Stomach (tissue), 8 donors: ENCODE measurements at regions not wholly inside any gene's neighbourhood (a gene's known extent, or its start where the extent isn't known, plus 50 kb on each side); places are given as distances from the start of the nearest gene placed in this dataset.

Experiments
- DNase-seq, 2 donors: peaks; one replicate each; pipeline versions ENCODE4 v3.0.0 to v3.0.0-alpha.2; 2013 to 2019
- H3K27ac ChIP-seq, 5 donors: fragments of 200-600 bp in 4 of 5; sonication (generic) in 4 of 5; one replicate each; pipeline ENCODE4 v1.5.1; 2013 to 2019; ENCODE audit warnings: mild to moderate bottlenecking in 1 of 5, moderate library complexity in 1 of 5
- H3K27me3 ChIP-seq, 3 donors: fragments of 200-600 bp; sonication (generic); one replicate each; pipeline ENCODE4 v1.5.1; 2017 to 2019; ENCODE audit warnings: mixed run types in 1 of 3
- H3K36me3 ChIP-seq, 4 donors: fragments of 200-600 bp; sonication (generic); 1 replicate in 3 of 4; 2 replicates in 1 of 4; pipeline ENCODE4 v1.5.1; 2016 to 2019
- H3K4me1 ChIP-seq, 4 donors: fragments of 200-600 bp; sonication (generic); one replicate each; pipeline ENCODE4 v1.5.1; 2016 to 2019
- H3K4me3 ChIP-seq, 4 donors: fragments of 200-600 bp; sonication (generic) in 3 of 4; one replicate each; pipeline ENCODE4 v1.5.1; 2016 to 2019; ENCODE audit warnings: mild to moderate bottlenecking in 1 of 4
- H3K9me3 ChIP-seq, 4 donors: fragments of 200-600 bp; sonication (generic); one replicate each; pipeline ENCODE4 v1.5.1; 2016 to 2019
- CTCF ChIP-seq, 7 experiments: fragments of 450-650 bp in 4 of 7; fragments of 200-600 bp in 3 of 7; sonication (generic) in 3 of 7; IDR thresholded peaks; one replicate each; pipeline ENCODE4 v1.5.1; 2016 to 2019; ENCODE audit warnings: antibody characterized with exemption in 7 of 7, control low read depth in 2 of 7, mild to moderate bottlenecking in 1 of 7
- EP300 ChIP-seq: sonication (generic); formaldehyde crosslinking; IDR thresholded peaks from one replicate; pipeline ENCODE4 v1.6.1; 2017; ENCODE audit warnings: antibody characterized with exemption
- POLR2A ChIP-seq, 4 donors: fragments of 450-650 bp; IDR thresholded peaks; one replicate each; pipeline ENCODE4 v1.6.1; 2016; ENCODE audit warnings: antibody characterized with exemption in 4 of 4, control low read depth in 2 of 4, mild to moderate bottlenecking in 1 of 4, moderate library complexity in 1 of 4
- POLR2AphosphoS5 ChIP-seq, 3 donors: sonication (generic); formaldehyde crosslinking; IDR thresholded peaks; one replicate each; pipeline ENCODE4 v1.6.1; 2016; ENCODE audit warnings: antibody characterized with exemption in 3 of 3
- WGBS, 5 donors: extraction: QIAGEN DNeasy Blood & Tissue Kit in 3 of 5; methylation state at CpG; one replicate each; pipeline versions ENCODE4 v1.1.5 to v1.1.7; 2013 to 2018; 5-methylcytosine and 5-hydroxymethylcytosine counted together
- intact Hi-C: fragments of 100-400 bp; cut with DNase I; formaldehyde crosslinking; loops from one replicate; pipeline ENCODE4 v1.15.1; 2023; ENCODE audit warnings: low total_unique reads
- donor health status: healthy with polysubstance abuse.
- donor health status: Bipolar disorder and iron deficiency.
- donor health status: healthy.

DNA sequence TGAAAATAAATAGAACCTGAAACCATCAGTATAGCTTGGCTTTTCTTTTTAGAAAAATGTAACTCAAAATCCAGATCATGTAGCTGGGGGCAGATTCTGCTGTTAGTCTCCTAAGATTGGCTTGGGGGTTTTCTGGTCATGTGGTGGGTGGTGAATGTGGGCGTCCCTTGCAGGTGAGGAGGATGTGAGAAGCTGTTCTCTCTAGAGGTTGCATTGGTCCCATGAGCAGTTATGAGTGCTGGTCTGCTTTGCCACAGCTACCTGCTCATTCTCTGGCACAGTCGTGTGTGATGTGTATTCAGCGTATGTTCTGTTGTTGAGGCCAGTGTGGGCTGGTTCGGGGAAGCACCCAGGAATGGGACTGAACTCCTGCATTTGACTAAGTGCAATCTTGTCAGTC lies 466.8 kb downstream of the DIRAS2 start:
- Histone ChIP-seq H3K4me1 (no peaks in the 10 kb centered on the region), H3K36me3 (no peaks in the 10 kb centered on the region), H3K9me3 (peaks cover 0 to 7% (median 3%) of the 10 kb centered on the region in 4 donors), H3K4me3 (no peak overlapping the region), H3K27me3 (no peaks in the 10 kb centered on the region), H3K27ac (no peak overlapping the region)
- intact Hi-C loops = no loop called here
- TF ChIP-seq POLR2A (IDR thresholded peaks at IDR 0.05) (no peak), CTCF (IDR thresholded peaks at IDR 0.05) (no peak), POLR2AphosphoS5 (IDR thresholded peaks at IDR 0.05) (no peak), EP300 (no peak)
- WGBS, 5 donors = 90 to 95% (median 91%) methylated on average over 4 of the region's 4 CpGs
- no peak for DNase-seq

DNA sequence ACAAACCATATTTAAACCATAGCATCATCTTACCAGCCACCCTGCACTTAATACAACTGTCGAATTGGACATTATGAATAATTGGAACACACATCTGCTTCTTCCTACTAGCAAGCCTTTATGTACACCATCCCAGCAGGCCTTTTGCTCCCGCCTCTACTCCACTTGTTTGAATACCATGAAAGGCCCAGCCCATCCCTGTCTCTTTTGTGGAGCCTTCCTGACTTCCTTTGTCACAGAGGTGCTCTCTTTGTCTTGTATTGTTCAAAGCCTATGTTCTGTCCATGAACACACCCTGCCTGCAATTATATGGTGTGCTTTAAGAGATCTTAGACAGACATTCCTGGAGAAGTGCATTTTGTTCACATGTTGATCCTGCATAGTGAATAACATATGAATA lies 465.7 kb downstream of the DIRAS2 start:
- Histone ChIP-seq H3K9me3 (no peaks in the 10 kb centered on the region), H3K27me3 (no peaks in the 10 kb centered on the region), H3K4me3 (no peak overlapping the region), H3K27ac (no peak overlapping the region), H3K4me1 (no peaks in the 10 kb centered on the region), H3K36me3 (no peaks in the 10 kb centered on the region)
- 58 to 78% (median 73%) methylated on average over 2 of the region's 2 CpGs for WGBS, 5 donors
- DNase-seq = no peak
- intact Hi-C loops = no loop called here
- TF ChIP-seq POLR2A (IDR thresholded peaks at IDR 0.05) = no peak
- TF ChIP-seq POLR2AphosphoS5 (IDR thresholded peaks at IDR 0.05) = no peak
- TF ChIP-seq CTCF (IDR thresholded peaks at IDR 0.05) = no peak
- TF ChIP-seq EP300 = no peak

GRCh38 chr9:90180381-90180780 lies 462.2 kb downstream of the DIRAS2 start:
- H3K27me3 ChIP-seq = no peaks in the 10 kb centered on the region
- intact Hi-C loops = no loop called here
- no peaks in the 10 kb centered on the region for H3K36me3 ChIP-seq
- TF ChIP-seq CTCF (IDR thresholded peaks at IDR 0.05) (no peak), POLR2A (IDR thresholded peaks at IDR 0.05) (no peak), EP300 (no peak), POLR2AphosphoS5 (IDR thresholded peaks at IDR 0.05) (no peak)
- no peak overlapping the region for H3K27ac ChIP-seq
- DNase-seq = no peak
- no peaks in the 10 kb centered on the region for H3K4me1 ChIP-seq
- no peak overlapping the region for H3K4me3 ChIP-seq
- H3K9me3 ChIP-seq = no peaks in the 10 kb centered on the region
- WGBS, 5 donors = 41 to 65% (median 58%) methylated on average over 1 of the region's 1 CpG

- no peak overlapping the region for H3K27ac ChIP-seq
- WGBS, 5 donors = 51 to 60% (median 56%) methylated on average over 2 of the region's 2 CpGs
- H3K4me1 ChIP-seq = no peaks in the 10 kb centered on the region
Measured at GRCh38 chr9:90188656-90189055, 454.0 kb downstream of the DIRAS2 start.

More at GRCh38 chr9:90188656-90189055, 454.0 kb downstream of the DIRAS2 start:
- DNase-seq = no peak
- TF ChIP-seq EP300 = no peak
- no peak for TF ChIP-seq CTCF (IDR thresholded peaks at IDR 0.05)
- TF ChIP-seq POLR2AphosphoS5 (IDR thresholded peaks at IDR 0.05) = no peak
- TF ChIP-seq POLR2A (IDR thresholded peaks at IDR 0.05) = no peak
- Histone ChIP-seq H3K36me3 (no peaks in the 10 kb centered on the region), H3K4me3 (no peak overlapping the region), H3K9me3 (peaks cover 0 to 8% (median 3%) of the 10 kb centered on the region in 4 donors), H3K27me3 (peaks cover 0 to 7% (median 0%) of the 10 kb centered on the region in 3 donors)
- intact Hi-C loops = no loop called here
